Mesothelial cell of epicardium (in vitro differentiated cells): ENCODE measurements at regions not wholly inside any gene's neighbourhood (a gene's known extent, or its start where the extent isn't known, plus 50 kb on each side); places are given as distances from the start of the nearest gene placed in this dataset.

Experiments
- DNase-seq, 2 experiments: peaks; one replicate each; pipeline ENCODE4 v3.0.0; 2021; ENCODE audit warnings: low spot score in 2 of 2; ENCODE audit not compliant: unreplicated experiment in 2 of 2
- H3K27ac Mint-ChIP-seq: 2 replicates; pipeline ENCODE4 v1.8.0; 2021; ENCODE audit warnings: mixed read lengths
- H3K27me3 Mint-ChIP-seq: 2 replicates; pipeline ENCODE4 v1.8.0; 2021; ENCODE audit warnings: low read depth, mixed read lengths
- H3K36me3 Mint-ChIP-seq: 2 replicates; pipeline ENCODE4 v1.8.0; 2021; ENCODE audit warnings: mixed read lengths
- H3K4me1 Mint-ChIP-seq: 2 replicates; pipeline ENCODE4 v1.8.0; 2021; ENCODE audit warnings: mixed read lengths
- H3K4me3 Mint-ChIP-seq: 2 replicates; pipeline ENCODE4 v1.8.0; 2021; ENCODE audit warnings: mild to moderate bottlenecking, moderate library complexity, mixed read lengths
- H3K9me3 Mint-ChIP-seq: 2 replicates; pipeline ENCODE4 v1.8.0; 2021; ENCODE audit warnings: mixed read lengths
- TF ChIP-seq, protein P1 (sequence below): fragments of 200-600 bp; sonication (generic); IDR thresholded peaks from one replicate; pipeline ENCODE4 v1.5.0; 2021; ENCODE audit warnings: antibody characterized with exemption; ENCODE audit not compliant: unreplicated experiment

DNA sequence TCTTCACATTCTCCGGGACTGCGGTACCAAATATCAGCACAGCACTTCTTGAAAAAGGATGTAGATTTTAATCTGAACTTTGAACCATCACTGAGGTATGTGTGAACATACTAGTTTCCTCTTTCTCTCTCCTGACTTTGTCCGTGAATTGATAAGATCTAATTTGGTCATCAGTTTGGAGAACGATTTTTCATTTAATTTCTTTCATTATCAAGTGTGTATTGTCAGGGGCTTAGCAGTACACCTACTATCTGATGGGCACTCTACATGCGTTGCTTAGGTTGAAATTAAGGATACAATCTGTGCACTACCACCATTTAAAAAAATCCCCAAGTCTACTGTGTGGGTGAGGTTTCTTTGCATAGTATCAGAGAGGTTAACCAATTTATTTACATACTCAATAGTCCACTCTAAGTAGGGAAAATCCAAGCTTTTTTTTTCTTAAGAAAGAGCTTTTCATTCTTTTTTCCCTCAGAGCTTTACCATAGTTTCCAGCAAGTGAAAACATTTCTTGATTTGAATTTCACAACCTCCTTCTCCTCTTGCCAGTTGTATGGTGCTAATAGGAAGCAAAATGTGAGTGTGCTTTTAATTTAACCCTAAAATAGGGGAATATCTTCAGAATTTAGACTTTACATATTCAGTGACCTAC, 105.4 kb upstream of the ESR1 start:
- Mint-ChIP-seq H3K4me3 (no peak overlapping the region), H3K36me3 (no peaks in the 10 kb centered on the region), H3K4me1 (no peaks in the 10 kb centered on the region), H3K9me3 (no peaks in the 10 kb centered on the region), H3K27me3 (peaks cover 7% of the 10 kb centered on the region), H3K27ac (no peak overlapping the region)
- TF ChIP-seq, protein P1, sequence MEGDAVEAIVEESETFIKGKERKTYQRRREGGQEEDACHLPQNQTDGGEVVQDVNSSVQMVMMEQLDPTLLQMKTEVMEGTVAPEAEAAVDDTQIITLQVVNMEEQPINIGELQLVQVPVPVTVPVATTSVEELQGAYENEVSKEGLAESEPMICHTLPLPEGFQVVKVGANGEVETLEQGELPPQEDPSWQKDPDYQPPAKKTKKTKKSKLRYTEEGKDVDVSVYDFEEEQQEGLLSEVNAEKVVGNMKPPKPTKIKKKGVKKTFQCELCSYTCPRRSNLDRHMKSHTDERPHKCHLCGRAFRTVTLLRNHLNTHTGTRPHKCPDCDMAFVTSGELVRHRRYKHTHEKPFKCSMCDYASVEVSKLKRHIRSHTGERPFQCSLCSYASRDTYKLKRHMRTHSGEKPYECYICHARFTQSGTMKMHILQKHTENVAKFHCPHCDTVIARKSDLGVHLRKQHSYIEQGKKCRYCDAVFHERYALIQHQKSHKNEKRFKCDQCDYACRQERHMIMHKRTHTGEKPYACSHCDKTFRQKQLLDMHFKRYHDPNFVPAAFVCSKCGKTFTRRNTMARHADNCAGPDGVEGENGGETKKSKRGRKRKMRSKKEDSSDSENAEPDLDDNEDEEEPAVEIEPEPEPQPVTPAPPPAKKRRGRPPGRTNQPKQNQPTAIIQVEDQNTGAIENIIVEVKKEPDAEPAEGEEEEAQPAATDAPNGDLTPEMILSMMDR = no peak
- DNase-seq = no peak

DNA sequence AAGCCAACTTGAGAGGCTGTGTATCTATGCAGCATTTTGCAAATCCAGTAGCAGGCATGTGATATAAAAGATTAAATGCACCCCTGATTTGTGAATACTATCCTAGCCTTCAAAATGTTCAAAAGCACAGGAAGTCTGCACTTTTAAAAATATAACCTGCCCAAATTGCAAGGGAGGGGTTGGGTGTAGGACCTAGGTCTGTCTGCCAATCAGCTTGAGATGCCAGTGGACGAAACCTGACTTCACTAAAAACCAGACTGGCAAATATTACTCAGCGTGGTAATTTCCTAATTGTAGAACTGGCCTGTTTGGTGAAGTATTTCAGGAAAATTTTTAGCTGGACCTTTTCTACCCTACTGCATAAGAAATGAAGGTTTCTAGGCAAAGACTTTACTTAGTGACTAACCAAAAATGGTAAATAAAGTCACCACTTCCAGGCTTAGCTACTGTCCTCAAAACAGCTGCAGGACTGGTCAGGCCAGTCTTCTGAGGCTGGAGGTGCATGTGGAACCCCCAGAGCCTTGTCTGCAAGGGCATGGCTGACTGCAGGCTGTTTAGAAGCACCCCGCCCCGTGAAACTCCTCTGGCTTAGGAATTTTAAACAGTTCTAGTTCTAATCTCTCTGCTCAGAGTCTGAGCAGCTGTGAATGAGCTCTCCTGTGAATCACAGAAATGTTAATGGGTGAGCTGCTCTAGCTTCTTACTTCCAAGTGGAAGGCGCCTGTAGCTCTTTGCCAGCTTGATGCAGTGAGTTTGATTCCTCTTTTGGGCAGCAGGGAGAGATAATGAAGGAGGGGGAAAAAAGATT, 104.4 kb upstream of the ESR1 start:
- DNase-seq = no peak
- Mint-ChIP-seq H3K27ac (no peak overlapping the region), H3K36me3 (no peaks in the 10 kb centered on the region), H3K4me1 (no peaks in the 10 kb centered on the region), H3K9me3 (no peaks in the 10 kb centered on the region), H3K27me3 (peaks cover 7% of the 10 kb centered on the region), H3K4me3 (no peak overlapping the region)
- TF ChIP-seq, protein P1 = no peak

DNA sequence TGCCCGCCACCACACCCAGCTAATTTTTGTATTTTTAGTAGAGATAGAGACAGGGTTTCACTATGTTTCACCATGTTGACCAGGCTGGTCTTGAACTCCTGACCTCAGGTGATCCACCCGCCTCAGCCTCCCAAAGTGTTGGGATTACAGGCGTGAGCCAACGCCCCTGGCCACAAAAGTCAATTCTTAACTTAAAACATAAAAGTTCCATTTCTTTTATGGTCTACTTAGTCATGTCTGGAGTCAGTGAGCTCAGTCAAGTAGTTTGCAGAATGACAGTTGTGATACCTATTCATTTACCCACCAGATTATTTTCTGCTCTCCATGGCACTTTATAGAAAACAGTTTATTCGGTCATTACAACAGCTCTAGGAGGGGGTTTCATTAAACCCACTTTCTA, 103.1 kb upstream of the ESR1 start:
- no peaks in the 10 kb centered on the region for H3K4me1 Mint-ChIP-seq
- H3K27me3 Mint-ChIP-seq = peaks cover 7% of the 10 kb centered on the region
- H3K36me3 Mint-ChIP-seq = no peaks in the 10 kb centered on the region
- TF ChIP-seq, protein P1 = no peak
- DNase-seq = no peak
- H3K27ac Mint-ChIP-seq = no peak overlapping the region
- no peaks in the 10 kb centered on the region for H3K9me3 Mint-ChIP-seq
- H3K4me3 Mint-ChIP-seq = no peak overlapping the region

DNA sequence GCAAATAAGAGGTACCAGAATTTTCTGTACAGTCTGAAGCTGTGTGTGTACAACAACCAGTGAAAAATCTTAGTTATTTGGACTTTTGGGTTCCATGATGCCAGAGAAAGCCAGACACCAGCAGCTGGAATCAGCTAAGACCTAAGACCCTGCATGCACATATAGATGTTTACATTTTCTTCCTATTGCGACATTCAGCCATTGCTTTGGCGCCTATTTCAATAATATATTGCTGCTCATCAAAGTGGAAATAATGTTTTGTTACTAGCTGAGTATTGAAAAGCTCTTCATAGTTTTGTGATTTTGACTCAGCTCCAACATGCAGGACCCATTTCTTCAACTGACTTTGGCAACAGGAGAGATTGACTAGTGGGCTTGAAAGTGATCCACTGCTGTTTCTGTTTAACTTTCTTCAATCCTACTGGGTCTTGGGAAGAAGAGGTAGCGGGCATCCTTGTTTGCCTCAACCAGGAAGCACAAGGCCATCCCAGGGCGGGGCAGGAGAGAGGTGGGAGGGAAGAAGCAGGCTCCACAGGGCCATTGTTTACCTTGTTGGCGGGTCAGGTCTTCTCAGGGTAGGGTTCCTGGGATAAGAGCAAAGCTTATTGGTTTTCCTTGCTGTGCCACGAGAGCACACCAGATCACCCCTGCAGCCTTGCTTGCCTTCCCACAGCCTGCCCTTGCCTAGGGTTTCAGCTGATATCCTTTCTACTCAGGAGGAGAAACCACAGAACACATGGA, 101.3 kb upstream of the ESR1 start:
- H3K4me1 Mint-ChIP-seq = no peaks in the 10 kb centered on the region
- DNase-seq = no peak
- H3K36me3 Mint-ChIP-seq = no peaks in the 10 kb centered on the region
- H3K4me3 Mint-ChIP-seq = no peak overlapping the region
- H3K27ac Mint-ChIP-seq = no peak overlapping the region
- H3K27me3 Mint-ChIP-seq = peaks cover 7% of the 10 kb centered on the region
- H3K9me3 Mint-ChIP-seq = no peaks in the 10 kb centered on the region
- TF ChIP-seq, protein P1 = no peak

DNA sequence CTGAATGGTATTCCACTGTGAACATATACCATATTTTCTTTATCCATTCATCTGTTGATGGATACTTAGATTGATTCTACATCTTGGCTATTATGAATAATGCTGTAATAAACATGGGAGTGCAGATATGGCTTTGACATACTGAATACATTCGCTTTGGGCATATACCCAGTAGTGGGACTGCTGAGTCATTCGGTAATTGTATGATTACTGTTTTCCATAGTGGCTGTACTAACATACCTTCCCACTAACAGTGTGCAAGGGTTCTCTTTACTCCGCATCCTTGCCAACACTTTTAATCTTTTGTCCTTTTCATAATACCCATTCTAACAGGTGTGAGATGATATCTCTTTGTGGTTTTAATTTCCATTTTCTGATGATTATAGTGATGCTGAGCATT, 98.2 kb upstream of the ESR1 start:
- no peak overlapping the region for H3K27ac Mint-ChIP-seq
- H3K9me3 Mint-ChIP-seq = peaks cover 28% of the 10 kb centered on the region
- no peaks in the 10 kb centered on the region for H3K36me3 Mint-ChIP-seq
- no peaks in the 10 kb centered on the region for H3K4me1 Mint-ChIP-seq
- H3K4me3 Mint-ChIP-seq = no peak overlapping the region
- peaks cover 8% of the 10 kb centered on the region for H3K27me3 Mint-ChIP-seq
- DNase-seq = no peak
- TF ChIP-seq, protein P1 = no peak
